Gastrocnemius medialis (tissue), 4 donors: ENCODE measurements at regions not wholly inside any gene's neighbourhood (a gene's known extent, or its start where the extent isn't known, plus 50 kb on each side); places are given as distances from the start of the nearest gene placed in this dataset.

Source experiments
- ATAC-seq, 2 donors: fragments of 150-250 bp; one replicate each; pipeline ENCODE4 v1.9.1; 2016
- DNase-seq, 2 donors: peaks; one replicate each; pipeline ENCODE4 v3.0.0-alpha.2; 2019
- H3K27ac ChIP-seq, 4 donors: fragments of 200-600 bp; sonication (generic); 1 replicate in 1 of 4; 2 replicates in 3 of 4; pipeline ENCODE4 v1.5.1; 2016 to 2018; ENCODE audit warnings: mild to moderate bottlenecking in 2 of 4, moderate library complexity in 1 of 4
- H3K27me3 ChIP-seq, 3 donors: fragments of 200-600 bp; sonication (generic) in 2 of 3; 1 replicate in 1 of 3; 2 replicates in 2 of 3; pipeline versions ENCODE4 v1.5.1 to v1.6.0; 2016 to 2019; ENCODE audit warnings: mild to moderate bottlenecking in 1 of 3, moderate library complexity in 1 of 3
- H3K36me3 ChIP-seq, 2 donors: fragments of 200-600 bp; sonication (generic) in 1 of 2; one replicate each; pipeline ENCODE4 v1.5.1; 2017 to 2018
- H3K4me1 ChIP-seq, 2 donors: fragments of 200-600 bp; sonication (generic) in 1 of 2; one replicate each; pipeline ENCODE4 v1.5.1; 2016 to 2017; ENCODE audit warnings: mild to moderate bottlenecking in 2 of 2
- H3K4me3 ChIP-seq, 4 donors: fragments of 200-600 bp; sonication (generic) in 3 of 4; 1 replicate in 1 of 4; 2 replicates in 3 of 4; pipeline ENCODE4 v1.5.1; 2016 to 2019; ENCODE audit warnings: mild to moderate bottlenecking in 2 of 4
- H3K9me3 ChIP-seq, 3 donors: fragments of 200-600 bp; sonication (generic) in 2 of 3; 1 replicate in 1 of 3; 2 replicates in 2 of 3; pipeline ENCODE4 v1.5.1; 2016 to 2019
- POLR2A ChIP-seq, 2 donors: fragments of 450-650 bp; IDR thresholded peaks; one replicate each; pipeline ENCODE4 v1.6.1; 2017; ENCODE audit warnings: antibody characterized with exemption in 2 of 2, mild to moderate bottlenecking in 2 of 2, moderate library complexity in 2 of 2
- in situ Hi-C, 4 donors: fragments of 200-750 bp; cut with MboI; loops; one replicate each; pipeline versions ENCODE4 v1.15.0 to v1.8.0; 2017; ENCODE audit warnings: low sequenced_read_pairs in 4 of 4
- intact Hi-C: fragments of 100-400 bp; cut with DNase I; formaldehyde crosslinking; loops from one replicate; pipeline ENCODE4 v1.15.1; 2023; ENCODE audit warnings: low total_unique reads
- TF ChIP-seq, protein P1 (sequence below), 5 experiments: fragments of 450-650 bp in 3 of 5; fragments of 200-600 bp in 2 of 5; sonication (generic) in 2 of 5; IDR thresholded peaks in 4 of 5; conservative IDR thresholded peaks in 1 of 5; 1 replicate in 4 of 5; 2 replicates in 1 of 5; pipeline ENCODE4 v1.5.1; 2016 to 2019; ENCODE audit warnings: antibody characterized with exemption in 5 of 5, mild to moderate bottlenecking in 3 of 5, moderate library complexity in 3 of 5

DNA sequence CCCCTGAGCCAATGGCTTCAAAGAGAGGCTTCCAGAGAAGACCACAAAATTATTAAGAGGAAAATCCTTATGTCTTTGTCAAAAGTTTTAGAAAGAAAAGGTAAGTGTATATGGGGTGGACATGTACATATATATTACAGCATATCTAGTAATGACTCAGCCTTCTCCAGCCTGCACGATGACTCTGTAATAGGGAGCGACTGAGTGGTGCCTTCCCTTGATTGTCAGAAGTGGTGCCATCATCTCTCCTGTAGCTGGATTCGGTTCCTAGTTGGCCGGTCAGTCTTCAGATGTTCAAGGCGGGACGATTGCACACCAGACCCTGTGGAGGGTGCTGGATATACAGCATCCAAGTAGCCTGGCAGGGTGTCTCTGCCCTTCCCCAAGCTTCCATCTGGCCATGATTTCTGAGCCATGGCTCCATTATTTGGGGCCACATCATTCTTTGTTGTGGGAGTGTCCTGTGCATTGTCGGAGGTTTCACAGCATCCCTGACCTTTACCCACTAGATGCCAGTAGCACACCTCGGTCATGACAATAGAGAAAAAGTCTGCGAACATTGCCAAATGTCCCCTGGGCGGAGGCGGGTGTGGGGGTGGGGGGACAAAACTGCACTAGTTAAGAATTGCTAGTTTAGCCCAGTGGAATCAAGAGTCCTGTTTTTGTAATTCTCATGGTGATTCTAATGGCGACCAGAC, 206.2 kb upstream of the KAZN start:
- intact Hi-C loops (no loop called here), in situ Hi-C loops (no loop called here)
- no peak for TF ChIP-seq POLR2A (IDR thresholded peaks at IDR 0.05)
- TF ChIP-seq, protein P1, sequence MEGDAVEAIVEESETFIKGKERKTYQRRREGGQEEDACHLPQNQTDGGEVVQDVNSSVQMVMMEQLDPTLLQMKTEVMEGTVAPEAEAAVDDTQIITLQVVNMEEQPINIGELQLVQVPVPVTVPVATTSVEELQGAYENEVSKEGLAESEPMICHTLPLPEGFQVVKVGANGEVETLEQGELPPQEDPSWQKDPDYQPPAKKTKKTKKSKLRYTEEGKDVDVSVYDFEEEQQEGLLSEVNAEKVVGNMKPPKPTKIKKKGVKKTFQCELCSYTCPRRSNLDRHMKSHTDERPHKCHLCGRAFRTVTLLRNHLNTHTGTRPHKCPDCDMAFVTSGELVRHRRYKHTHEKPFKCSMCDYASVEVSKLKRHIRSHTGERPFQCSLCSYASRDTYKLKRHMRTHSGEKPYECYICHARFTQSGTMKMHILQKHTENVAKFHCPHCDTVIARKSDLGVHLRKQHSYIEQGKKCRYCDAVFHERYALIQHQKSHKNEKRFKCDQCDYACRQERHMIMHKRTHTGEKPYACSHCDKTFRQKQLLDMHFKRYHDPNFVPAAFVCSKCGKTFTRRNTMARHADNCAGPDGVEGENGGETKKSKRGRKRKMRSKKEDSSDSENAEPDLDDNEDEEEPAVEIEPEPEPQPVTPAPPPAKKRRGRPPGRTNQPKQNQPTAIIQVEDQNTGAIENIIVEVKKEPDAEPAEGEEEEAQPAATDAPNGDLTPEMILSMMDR (IDR thresholded peaks at IDR 0.05 in 4 of 5, conservative IDR thresholded peaks at IDR 0.05 in 1 of 5): no peak
- DNase-seq (no peak), ATAC-seq (no peak)
- Histone ChIP-seq H3K9me3 (no peaks in the 10 kb centered on the region), H3K4me1 (no peaks in the 10 kb centered on the region), H3K27me3 (no peaks in the 10 kb centered on the region), H3K4me3 (no peak overlapping the region), H3K36me3 (no peaks in the 10 kb centered on the region), H3K27ac (no peak overlapping the region)

GRCh38 chr1:14392859-14393365, 205.6 kb upstream of the KAZN start:
- in situ Hi-C loops: no loop called here
- Histone ChIP-seq H3K27me3 (no peaks in the 10 kb centered on the region), H3K36me3 (no peaks in the 10 kb centered on the region), H3K4me3 (no peak overlapping the region), H3K4me1 (no peaks in the 10 kb centered on the region), H3K27ac (no peak overlapping the region), H3K9me3 (no peaks in the 10 kb centered on the region)
- DNase-seq: no peak
- TF ChIP-seq, protein P1 (IDR thresholded peaks at IDR 0.05 in 4 of 5, conservative IDR thresholded peaks at IDR 0.05 in 1 of 5): no peak
- TF ChIP-seq POLR2A (IDR thresholded peaks at IDR 0.05): no peak
- no peak for ATAC-seq
- intact Hi-C loops: no loop called here

GRCh38 chr1:14396100-14396499, 202.4 kb upstream of the KAZN start:
- Histone ChIP-seq H3K4me1 (no peaks in the 10 kb centered on the region), H3K27me3 (no peaks in the 10 kb centered on the region), H3K4me3 (no peak overlapping the region), H3K36me3 (no peaks in the 10 kb centered on the region), H3K9me3 (no peaks in the 10 kb centered on the region), H3K27ac (no peak overlapping the region)
- in situ Hi-C loops (no loop called here), intact Hi-C loops (no loop called here)
- ATAC-seq (no peak), DNase-seq (no peak)
- no peak for TF ChIP-seq POLR2A (IDR thresholded peaks at IDR 0.05)
- TF ChIP-seq, protein P1 (IDR thresholded peaks at IDR 0.05 in 4 of 5, conservative IDR thresholded peaks at IDR 0.05 in 1 of 5): no peak

DNA sequence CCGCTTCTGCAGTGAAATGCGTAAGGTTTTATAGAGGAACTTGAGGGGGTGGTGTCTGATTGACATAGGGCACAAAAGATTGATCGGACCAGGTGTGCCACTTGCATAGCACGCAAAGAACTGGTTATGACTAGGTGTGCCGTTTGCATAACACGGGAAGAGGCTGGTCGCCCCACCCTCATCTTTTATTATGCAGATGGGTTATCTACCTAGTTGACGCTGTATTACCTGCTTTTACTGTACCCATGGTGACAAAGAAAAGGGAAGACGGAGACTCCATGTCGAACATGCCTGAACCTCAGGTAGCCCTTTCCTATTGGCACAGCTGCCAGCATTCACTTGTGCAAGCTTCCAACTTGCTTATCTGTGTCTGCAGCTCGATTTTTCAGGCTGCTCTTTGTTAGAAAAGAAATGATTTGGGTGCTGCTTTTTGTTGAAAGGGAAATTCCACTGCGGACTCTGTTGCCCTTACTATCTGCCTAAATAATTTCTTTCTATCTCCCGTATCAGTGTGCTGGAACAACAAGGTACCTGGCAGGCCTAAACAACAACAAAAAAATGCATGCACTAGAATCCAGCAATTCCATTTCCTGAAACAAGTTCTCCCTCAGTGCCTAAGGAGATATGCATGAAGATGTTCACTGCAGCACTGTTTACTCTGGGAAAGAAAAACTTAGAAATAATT, 194.4 kb upstream of the KAZN start:
- DNase-seq (no peak), ATAC-seq (no peak)
- intact Hi-C loops (no loop called here), in situ Hi-C loops (no loop called here)
- Histone ChIP-seq H3K4me3 (no peak overlapping the region), H3K36me3 (no peaks in the 10 kb centered on the region), H3K27me3 (no peaks in the 10 kb centered on the region), H3K4me1 (no peaks in the 10 kb centered on the region), H3K9me3 (no peaks in the 10 kb centered on the region), H3K27ac (no peak overlapping the region)
- TF ChIP-seq POLR2A (IDR thresholded peaks at IDR 0.05): no peak
- TF ChIP-seq, protein P1 (IDR thresholded peaks at IDR 0.05 in 4 of 5, conservative IDR thresholded peaks at IDR 0.05 in 1 of 5): no peak
